ENCODE measurements at regions not wholly inside any gene's neighbourhood (a gene's known extent, or its start where the extent isn't known, plus 50 kb on each side); places are given as distances from the start of the nearest gene placed in this dataset.

- TF ChIP-seq, protein P1, sequence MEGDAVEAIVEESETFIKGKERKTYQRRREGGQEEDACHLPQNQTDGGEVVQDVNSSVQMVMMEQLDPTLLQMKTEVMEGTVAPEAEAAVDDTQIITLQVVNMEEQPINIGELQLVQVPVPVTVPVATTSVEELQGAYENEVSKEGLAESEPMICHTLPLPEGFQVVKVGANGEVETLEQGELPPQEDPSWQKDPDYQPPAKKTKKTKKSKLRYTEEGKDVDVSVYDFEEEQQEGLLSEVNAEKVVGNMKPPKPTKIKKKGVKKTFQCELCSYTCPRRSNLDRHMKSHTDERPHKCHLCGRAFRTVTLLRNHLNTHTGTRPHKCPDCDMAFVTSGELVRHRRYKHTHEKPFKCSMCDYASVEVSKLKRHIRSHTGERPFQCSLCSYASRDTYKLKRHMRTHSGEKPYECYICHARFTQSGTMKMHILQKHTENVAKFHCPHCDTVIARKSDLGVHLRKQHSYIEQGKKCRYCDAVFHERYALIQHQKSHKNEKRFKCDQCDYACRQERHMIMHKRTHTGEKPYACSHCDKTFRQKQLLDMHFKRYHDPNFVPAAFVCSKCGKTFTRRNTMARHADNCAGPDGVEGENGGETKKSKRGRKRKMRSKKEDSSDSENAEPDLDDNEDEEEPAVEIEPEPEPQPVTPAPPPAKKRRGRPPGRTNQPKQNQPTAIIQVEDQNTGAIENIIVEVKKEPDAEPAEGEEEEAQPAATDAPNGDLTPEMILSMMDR (IDR thresholded peaks at IDR 0.05): no peak
- TF ChIP-seq SMC3 (IDR thresholded peaks at IDR 0.05; ENCODE audit: low read depth, low read length) (no peak), MXI1 (IDR thresholded peaks at IDR 0.05; ENCODE audit: low read depth, low read length) (no peak), EZH2phosphoT487 (IDR thresholded peaks at IDR 0.05; ENCODE audit: borderline replicate concordance, low read depth) (no peak), RFX5 (IDR thresholded peaks at IDR 0.05; ENCODE audit: low read length) (no peak), EP300 (IDR thresholded peaks at IDR 0.05; ENCODE audit: borderline replicate concordance in 1 of 2, low read depth in 1 of 2, low read length in 1 of 2) (no peak), GABPA (IDR thresholded peaks at IDR 0.05; ENCODE audit: low read depth) (no peak), NFIC (IDR thresholded peaks at IDR 0.05; ENCODE audit: borderline replicate concordance) (no peak)
Observed at GRCh38 chr13:72523593-72523992, 203.8 kb downstream of the MZT1 start.

Measured in SK-N-SH (cell line).